Neural cell (in vitro differentiated cells): ENCODE measurements at regions not wholly inside any gene's neighbourhood (a gene's known extent, or its start where the extent isn't known, plus 50 kb on each side); places are given as distances from the start of the nearest gene placed in this dataset.

Experiments used
- H2AFZ ChIP-seq: fragments of 200-600, 300-800 bp; sonication (generic), shearing (Covaris generic); 2 replicates; pipeline ENCODE4 v1.6.0; 2014; ENCODE audit warnings: low read depth, mild to moderate bottlenecking, antibody characterized with exemption, low read length, moderate library complexity
- H3F3A ChIP-seq: fragments of 200-600 bp; shearing (Covaris generic); 2 replicates; pipeline ENCODE4 v1.6.1; 2016; ENCODE audit warnings: mild to moderate bottlenecking, moderate library complexity, mixed read lengths, antibody characterized with exemption, low read length; ENCODE audit not compliant: insufficient read depth, poor library complexity, severe bottlenecking
- H3K27ac ChIP-seq: fragments of 200-600, 300-800 bp; sonication (generic), shearing (Covaris generic); 2 replicates; pipeline ENCODE4 v1.5.1; 2014; ENCODE audit warnings: mild to moderate bottlenecking, low read length, moderate library complexity
- H3K27me3 ChIP-seq: fragments of 300-800, 200-600 bp; sonication (generic), shearing (Covaris generic); 2 replicates; pipeline ENCODE4 v1.6.0; 2014; ENCODE audit warnings: mild to moderate bottlenecking, low read depth, low read length, moderate library complexity; ENCODE audit not compliant: insufficient read depth
- H3K36me3 ChIP-seq: fragments of 300-800, 200-600 bp; sonication (generic), shearing (Covaris generic); 2 replicates; pipeline ENCODE4 v1.5.1; 2014; ENCODE audit warnings: mild to moderate bottlenecking, antibody characterized with exemption, low read length, moderate library complexity; ENCODE audit not compliant: insufficient read depth
- H3K4me2 ChIP-seq: fragments of 300-800, 200-600 bp; sonication (generic), shearing (Covaris generic); 2 replicates; pipeline ENCODE4 v1.6.0; 2014; ENCODE audit warnings: mild to moderate bottlenecking, low read length
- H3K4me3 ChIP-seq: fragments of 300-800, 200-600 bp; sonication (generic), shearing (Covaris generic); 2 replicates; pipeline ENCODE4 v1.5.1; 2014; ENCODE audit warnings: mild to moderate bottlenecking, low read length, moderate library complexity
- H3K79me2 ChIP-seq: fragments of 200-600 bp; shearing (Covaris generic); replicated peaks from 2 replicates; pipeline ENCODE4 v1.6.0; 2014; ENCODE audit warnings: mild to moderate bottlenecking, low read length, moderate library complexity; ENCODE audit not compliant: insufficient read depth
- H3K9ac ChIP-seq: fragments of 300-800, 200-600 bp; sonication (generic), shearing (Covaris generic); 2 replicates; pipeline ENCODE4 v1.6.1; 2016; ENCODE audit warnings: mild to moderate bottlenecking, low read length, mixed read lengths
- H3K9me2 ChIP-seq: fragments of 200-600 bp; shearing (Covaris generic); 2 replicates; pipeline ENCODE4 v1.6.1; 2016; ENCODE audit warnings: mild to moderate bottlenecking, low read length, mixed read lengths; ENCODE audit not compliant: insufficient read depth
- H3K9me3 ChIP-seq: fragments of 200-600, 300-800 bp; sonication (generic), shearing (Covaris generic); 2 replicates; pipeline ENCODE4 v1.6.1; 2016; ENCODE audit warnings: mild to moderate bottlenecking, mixed run types, low read length, moderate library complexity, mixed read lengths
- H4K20me1 ChIP-seq: fragments of 200-600 bp; shearing (Covaris generic); 2 replicates; pipeline ENCODE4 v1.6.1; 2016; ENCODE audit warnings: mild to moderate bottlenecking, mixed run types; ENCODE audit not compliant: insufficient read depth
- EP300 ChIP-seq: fragments of 450-650 bp; conservative IDR thresholded peaks from 2 replicates; pipeline ENCODE4 v1.6.1; 2014; ENCODE audit warnings: antibody characterized with exemption, mild to moderate bottlenecking, moderate library complexity; ENCODE audit not compliant: poor library complexity, severe bottlenecking
- EZH2 ChIP-seq: fragments of 200-600, 300-800 bp; shearing (Covaris generic), sonication (generic); IDR thresholded peaks from 2 replicates; pipeline ENCODE4 v1.6.1; 2014; ENCODE audit warnings: antibody characterized with exemption, low read length, borderline replicate concordance, mild to moderate bottlenecking; ENCODE audit not compliant: insufficient read depth, poor library complexity, severe bottlenecking
- MXI1 ChIP-seq: fragments of 450-650 bp; conservative IDR thresholded peaks from 2 replicates; pipeline ENCODE4 v1.6.1; 2014; ENCODE audit warnings: antibody characterized with exemption, mild to moderate bottlenecking; ENCODE audit not compliant: poor library complexity, severe bottlenecking
- POLR2AphosphoS5 ChIP-seq: IDR thresholded peaks from 2 replicates; pipeline ENCODE4 v1.6.1; 2012
- RAD21 ChIP-seq: fragments of 450-650 bp; conservative IDR thresholded peaks from 2 replicates; pipeline ENCODE4 v1.6.1; 2014; ENCODE audit warnings: antibody characterized with exemption, mild to moderate bottlenecking, moderate library complexity
- SMC3 ChIP-seq: fragments of 450-650 bp; conservative IDR thresholded peaks from 2 replicates; pipeline ENCODE4 v1.6.1; 2014; ENCODE audit warnings: antibody characterized with exemption, mild to moderate bottlenecking, moderate library complexity; ENCODE audit not compliant: poor library complexity
- TAF1 ChIP-seq: IDR thresholded peaks from 2 replicates; pipeline ENCODE4 v1.6.1; 2012; ENCODE audit warnings: low read depth
- TF ChIP-seq, protein P1 (sequence below): fragments of 450-650 bp; IDR thresholded peaks from 2 replicates; pipeline ENCODE4 v1.5.1; 2014; ENCODE audit warnings: antibody characterized with exemption, mild to moderate bottlenecking, moderate library complexity; ENCODE audit not compliant: poor library complexity, severe bottlenecking
- TF ChIP-seq, protein P2 (sequence below): IDR thresholded peaks from 2 replicates; pipeline ENCODE4 v1.6.1; 2012; ENCODE audit warnings: borderline replicate concordance

DNA sequence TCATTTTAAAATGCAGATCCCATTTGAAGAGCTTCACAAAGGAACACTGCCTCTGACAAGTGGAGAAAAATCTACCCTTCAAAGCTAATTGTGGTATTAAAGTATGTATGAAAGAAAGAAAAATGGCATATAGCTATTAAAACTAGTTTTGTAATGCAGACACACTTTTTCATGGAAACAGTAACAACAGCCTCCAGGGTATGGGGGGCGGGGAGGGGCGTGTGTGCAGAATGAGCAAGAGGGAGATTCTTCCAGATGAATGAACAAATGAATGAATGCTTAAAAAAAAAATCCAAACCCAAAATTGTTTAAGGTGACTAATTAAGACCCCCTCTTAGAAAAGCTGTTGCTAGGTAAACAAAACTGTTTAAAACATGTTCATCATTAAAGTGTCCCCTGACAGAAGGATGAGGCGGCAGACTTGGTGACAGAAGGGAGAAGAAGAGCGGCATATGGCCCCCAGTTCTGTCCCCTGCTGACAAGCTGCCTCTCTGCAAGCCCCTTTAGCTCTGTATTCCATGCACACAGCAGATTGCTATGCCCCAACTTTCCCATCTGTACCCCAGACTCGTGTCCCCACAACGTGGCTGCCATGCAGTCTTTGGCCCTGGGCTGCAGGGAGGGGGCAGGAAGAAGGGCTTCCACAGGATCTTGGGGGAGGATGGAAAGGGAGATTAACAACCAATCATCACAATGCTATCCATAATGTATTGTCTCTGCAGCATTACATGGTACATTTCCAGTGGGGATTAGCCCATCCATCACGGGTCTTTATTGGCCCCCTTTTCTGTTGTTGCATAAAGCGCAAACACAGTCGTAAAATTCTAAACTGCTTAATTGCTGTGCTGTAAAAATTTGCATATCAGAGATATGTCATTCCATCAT is 108.4 kb upstream of the OLIG3 start:
- no peaks in the 10 kb centered on the region for H4K20me1 ChIP-seq
- H3F3A ChIP-seq = no peaks in the 10 kb centered on the region
- no peaks in the 10 kb centered on the region for H3K79me2 ChIP-seq
- H3K4me3 ChIP-seq = no peak overlapping the region
- no peaks in the 10 kb centered on the region for H3K9me2 ChIP-seq
- H3K36me3 ChIP-seq = no peaks in the 10 kb centered on the region
- H3K27me3 ChIP-seq = no peaks in the 10 kb centered on the region
- TF ChIP-seq, protein P1, sequence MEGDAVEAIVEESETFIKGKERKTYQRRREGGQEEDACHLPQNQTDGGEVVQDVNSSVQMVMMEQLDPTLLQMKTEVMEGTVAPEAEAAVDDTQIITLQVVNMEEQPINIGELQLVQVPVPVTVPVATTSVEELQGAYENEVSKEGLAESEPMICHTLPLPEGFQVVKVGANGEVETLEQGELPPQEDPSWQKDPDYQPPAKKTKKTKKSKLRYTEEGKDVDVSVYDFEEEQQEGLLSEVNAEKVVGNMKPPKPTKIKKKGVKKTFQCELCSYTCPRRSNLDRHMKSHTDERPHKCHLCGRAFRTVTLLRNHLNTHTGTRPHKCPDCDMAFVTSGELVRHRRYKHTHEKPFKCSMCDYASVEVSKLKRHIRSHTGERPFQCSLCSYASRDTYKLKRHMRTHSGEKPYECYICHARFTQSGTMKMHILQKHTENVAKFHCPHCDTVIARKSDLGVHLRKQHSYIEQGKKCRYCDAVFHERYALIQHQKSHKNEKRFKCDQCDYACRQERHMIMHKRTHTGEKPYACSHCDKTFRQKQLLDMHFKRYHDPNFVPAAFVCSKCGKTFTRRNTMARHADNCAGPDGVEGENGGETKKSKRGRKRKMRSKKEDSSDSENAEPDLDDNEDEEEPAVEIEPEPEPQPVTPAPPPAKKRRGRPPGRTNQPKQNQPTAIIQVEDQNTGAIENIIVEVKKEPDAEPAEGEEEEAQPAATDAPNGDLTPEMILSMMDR = no peak
- TF ChIP-seq POLR2AphosphoS5 (no peak), SMC3 (no peak), TAF1 (no peak), MXI1 (no peak), EZH2 (no peak), RAD21 (no peak), EP300 (no peak)
- TF ChIP-seq, protein P2, sequence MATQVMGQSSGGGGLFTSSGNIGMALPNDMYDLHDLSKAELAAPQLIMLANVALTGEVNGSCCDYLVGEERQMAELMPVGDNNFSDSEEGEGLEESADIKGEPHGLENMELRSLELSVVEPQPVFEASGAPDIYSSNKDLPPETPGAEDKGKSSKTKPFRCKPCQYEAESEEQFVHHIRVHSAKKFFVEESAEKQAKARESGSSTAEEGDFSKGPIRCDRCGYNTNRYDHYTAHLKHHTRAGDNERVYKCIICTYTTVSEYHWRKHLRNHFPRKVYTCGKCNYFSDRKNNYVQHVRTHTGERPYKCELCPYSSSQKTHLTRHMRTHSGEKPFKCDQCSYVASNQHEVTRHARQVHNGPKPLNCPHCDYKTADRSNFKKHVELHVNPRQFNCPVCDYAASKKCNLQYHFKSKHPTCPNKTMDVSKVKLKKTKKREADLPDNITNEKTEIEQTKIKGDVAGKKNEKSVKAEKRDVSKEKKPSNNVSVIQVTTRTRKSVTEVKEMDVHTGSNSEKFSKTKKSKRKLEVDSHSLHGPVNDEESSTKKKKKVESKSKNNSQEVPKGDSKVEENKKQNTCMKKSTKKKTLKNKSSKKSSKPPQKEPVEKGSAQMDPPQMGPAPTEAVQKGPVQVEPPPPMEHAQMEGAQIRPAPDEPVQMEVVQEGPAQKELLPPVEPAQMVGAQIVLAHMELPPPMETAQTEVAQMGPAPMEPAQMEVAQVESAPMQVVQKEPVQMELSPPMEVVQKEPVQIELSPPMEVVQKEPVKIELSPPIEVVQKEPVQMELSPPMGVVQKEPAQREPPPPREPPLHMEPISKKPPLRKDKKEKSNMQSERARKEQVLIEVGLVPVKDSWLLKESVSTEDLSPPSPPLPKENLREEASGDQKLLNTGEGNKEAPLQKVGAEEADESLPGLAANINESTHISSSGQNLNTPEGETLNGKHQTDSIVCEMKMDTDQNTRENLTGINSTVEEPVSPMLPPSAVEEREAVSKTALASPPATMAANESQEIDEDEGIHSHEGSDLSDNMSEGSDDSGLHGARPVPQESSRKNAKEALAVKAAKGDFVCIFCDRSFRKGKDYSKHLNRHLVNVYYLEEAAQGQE = no peak
- H3K9me3 ChIP-seq = no peaks in the 10 kb centered on the region
- H3K27ac ChIP-seq = no peak overlapping the region
- H3K4me2 ChIP-seq = no peak overlapping the region
- no peak overlapping the region for H3K9ac ChIP-seq
- H2AFZ ChIP-seq = no peak overlapping the region

DNA sequence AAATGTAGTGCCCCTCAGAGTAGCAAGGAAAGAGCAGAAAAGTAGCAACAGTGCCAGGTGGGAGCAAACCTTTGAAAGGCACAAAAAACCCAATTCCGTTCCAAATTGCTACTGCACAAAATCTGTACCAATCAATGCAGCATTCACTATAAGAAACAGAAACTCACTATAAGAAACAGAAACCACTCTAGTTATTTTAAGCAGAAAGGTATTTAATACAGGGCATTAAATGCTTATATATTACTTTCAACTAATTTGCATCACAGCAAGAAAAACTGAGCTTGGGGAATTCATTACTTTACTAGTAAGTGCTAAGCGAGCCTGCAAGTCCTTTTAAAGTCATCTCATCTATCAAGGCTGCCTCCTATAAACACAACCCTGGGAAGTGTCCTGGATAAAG is 116.5 kb upstream of the OLIG3 start:
- Histone ChIP-seq H3K36me3 (no peaks in the 10 kb centered on the region), H3K79me2 (no peaks in the 10 kb centered on the region), H4K20me1 (no peaks in the 10 kb centered on the region), H3F3A (no peaks in the 10 kb centered on the region), H3K4me3 (no peak overlapping the region), H3K9me3 (no peaks in the 10 kb centered on the region), H3K9me2 (no peaks in the 10 kb centered on the region), H2AFZ (no peak overlapping the region), H3K4me2 (no peak overlapping the region), H3K27me3 (no peaks in the 10 kb centered on the region), H3K27ac (no peak overlapping the region), H3K9ac (no peak overlapping the region)
- TF ChIP-seq EP300 (no peak), RAD21 (no peak), POLR2AphosphoS5 (no peak), EZH2 (no peak), MXI1 (no peak), SMC3 (no peak), TAF1 (no peak)
- TF ChIP-seq, protein P1 = no peak
- TF ChIP-seq, protein P2 = no peak
